ENCODE measurements at regions not wholly inside any gene's neighbourhood (a gene's known extent, or its start where the extent isn't known, plus 50 kb on each side); places are given as distances from the start of the nearest gene placed in this dataset.
A peak's percentile ranks its signal among the peaks of the same experiment; 100 is the strongest.

DNA sequence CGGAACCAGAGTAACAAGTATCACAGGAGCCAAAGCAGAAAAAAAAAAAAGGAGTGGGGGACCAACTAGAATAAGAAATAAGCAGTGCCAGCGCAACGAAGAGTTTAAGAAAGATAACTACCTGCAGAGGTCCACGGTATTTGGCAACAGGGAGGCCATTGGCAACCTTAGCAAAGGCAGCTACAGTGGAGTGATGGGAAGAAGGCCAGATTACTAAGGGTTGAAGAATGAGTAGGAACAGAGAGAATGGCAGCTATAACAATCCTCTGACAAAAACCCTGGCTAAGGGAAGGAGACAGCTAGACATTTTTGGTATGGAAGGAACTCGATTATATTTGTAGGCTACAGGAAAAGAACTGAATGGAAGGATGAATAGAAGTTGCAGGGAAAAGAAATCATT lies 93.4 kb upstream of the DMAC1 start:
- DNase-seq (ENCODE audit: low spot score): no peak
- peak; percentile 48 for ATAC-seq (ENCODE audit: low FRiP score)
- TF ChIP-seq, protein P1, sequence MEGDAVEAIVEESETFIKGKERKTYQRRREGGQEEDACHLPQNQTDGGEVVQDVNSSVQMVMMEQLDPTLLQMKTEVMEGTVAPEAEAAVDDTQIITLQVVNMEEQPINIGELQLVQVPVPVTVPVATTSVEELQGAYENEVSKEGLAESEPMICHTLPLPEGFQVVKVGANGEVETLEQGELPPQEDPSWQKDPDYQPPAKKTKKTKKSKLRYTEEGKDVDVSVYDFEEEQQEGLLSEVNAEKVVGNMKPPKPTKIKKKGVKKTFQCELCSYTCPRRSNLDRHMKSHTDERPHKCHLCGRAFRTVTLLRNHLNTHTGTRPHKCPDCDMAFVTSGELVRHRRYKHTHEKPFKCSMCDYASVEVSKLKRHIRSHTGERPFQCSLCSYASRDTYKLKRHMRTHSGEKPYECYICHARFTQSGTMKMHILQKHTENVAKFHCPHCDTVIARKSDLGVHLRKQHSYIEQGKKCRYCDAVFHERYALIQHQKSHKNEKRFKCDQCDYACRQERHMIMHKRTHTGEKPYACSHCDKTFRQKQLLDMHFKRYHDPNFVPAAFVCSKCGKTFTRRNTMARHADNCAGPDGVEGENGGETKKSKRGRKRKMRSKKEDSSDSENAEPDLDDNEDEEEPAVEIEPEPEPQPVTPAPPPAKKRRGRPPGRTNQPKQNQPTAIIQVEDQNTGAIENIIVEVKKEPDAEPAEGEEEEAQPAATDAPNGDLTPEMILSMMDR (IDR thresholded peaks at IDR 0.05): no peak

DNA sequence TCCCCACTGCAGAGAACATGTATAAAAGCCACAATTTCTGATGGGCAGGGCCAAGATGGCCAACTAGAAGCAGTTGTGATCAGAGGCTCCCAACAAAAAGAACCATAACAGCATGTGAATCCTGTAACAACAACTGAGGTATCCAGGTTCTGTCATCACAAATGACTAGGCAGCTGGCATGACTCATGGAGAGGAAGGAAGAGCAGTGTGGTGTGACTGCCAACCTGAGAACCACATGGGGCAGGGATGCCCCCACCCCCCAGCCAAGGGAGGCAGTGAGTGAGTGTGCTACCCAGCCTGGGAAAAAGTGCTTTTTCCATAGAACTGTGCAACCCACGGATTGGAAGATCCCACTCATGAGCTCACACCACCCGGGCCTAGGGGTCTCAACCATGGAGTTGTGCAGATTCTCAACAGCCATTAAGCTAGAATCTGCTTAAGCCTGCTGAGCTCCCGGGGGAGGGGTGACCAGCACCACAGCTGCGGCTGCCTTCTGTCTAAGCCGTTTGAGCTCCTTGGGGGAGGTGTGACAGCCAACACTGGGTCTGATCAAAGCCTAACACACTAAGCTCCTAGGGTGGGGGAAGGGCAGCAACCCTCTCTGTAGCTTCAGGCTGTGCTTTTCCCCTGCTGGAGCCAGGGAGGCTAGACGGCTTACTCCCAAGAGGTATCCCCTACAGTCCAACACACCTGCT lies 80.1 kb upstream of the DMAC1 start:
- ATAC-seq (ENCODE audit: low FRiP score): no peak
- TF ChIP-seq, protein P1 (IDR thresholded peaks at IDR 0.05): no peak
- no peak for DNase-seq (ENCODE audit: low spot score)

DNA sequence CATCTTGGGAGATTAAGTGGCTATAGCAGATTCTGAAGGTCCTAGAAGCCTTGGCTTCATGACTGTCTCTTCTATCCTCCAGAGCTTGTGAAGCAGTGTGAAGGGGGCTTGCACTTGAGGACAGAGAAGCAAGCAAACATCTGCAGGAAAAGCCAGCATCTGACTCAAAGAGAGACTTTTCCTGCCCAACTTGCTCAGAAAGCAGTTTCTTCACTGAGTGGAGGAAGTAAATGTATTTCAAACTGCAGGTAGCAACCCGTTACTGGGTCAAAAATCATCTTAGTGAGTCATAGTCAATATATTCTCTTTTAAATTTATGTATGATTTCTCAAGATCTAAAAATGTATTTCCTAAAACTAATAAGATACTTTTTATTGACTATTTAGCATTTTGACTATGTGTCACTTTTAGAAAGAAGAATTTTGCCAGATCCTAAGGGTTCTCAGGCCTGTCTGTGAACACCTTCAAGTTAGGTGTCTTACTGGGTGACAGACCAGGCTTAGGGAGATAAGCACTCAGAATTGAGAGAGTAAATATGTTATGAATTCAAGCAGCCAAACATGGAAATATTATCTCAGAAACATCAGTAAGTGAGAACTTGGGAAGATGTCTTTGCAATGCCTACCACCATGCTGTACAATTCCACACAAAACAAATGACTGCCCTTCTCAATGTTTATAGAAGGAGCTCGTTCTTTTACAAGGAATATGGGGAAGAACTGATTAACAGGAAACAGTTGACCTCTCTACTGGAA lies 72.6 kb upstream of the DMAC1 start:
- ATAC-seq (ENCODE audit: low FRiP score) (no peak), DNase-seq (ENCODE audit: low spot score) (no peak)
- TF ChIP-seq, protein P1 (IDR thresholded peaks at IDR 0.05): no peak

DNA sequence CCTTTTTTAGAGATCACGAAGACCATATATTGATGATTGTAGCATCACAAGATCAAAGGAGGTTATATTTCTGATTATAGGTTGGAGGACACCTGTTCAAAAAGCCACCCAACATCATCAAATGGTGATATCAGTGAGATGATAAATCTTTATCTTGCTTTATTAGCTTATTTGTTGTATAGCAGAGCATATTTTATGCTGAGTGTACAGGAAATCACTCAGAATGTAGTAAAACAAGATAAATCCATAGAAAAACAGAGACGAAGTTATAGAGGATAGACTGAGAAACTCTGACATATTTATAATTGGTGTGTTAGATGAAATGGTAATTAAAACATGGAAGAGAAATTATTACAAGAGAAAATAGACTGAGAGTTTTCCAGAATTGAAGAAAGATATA lies 69.8 kb upstream of the DMAC1 start:
- TF ChIP-seq, protein P1 (IDR thresholded peaks at IDR 0.05): no peak
- ATAC-seq (ENCODE audit: low FRiP score) (no peak), DNase-seq (ENCODE audit: low spot score) (no peak)

DNA sequence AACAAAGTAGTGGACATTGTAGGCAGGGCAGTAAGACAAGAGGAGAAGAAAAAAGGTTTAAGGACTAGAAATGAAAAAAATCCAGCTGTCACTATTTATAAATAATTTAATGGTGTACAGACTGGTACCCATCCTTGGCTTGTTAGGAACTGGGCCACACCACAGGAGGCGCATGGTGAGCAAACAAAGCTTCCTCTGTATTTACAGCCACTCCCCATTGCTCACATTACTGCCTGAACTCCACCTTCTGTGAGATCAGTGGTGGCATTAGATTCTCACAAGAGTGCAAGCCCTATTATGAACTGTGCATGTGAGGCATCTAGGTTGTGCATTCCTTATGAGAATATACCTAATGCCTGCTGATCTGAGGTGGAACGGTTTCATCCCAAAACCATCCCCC lies 62.6 kb upstream of the DMAC1 start:
- TF ChIP-seq, protein P1 (IDR thresholded peaks at IDR 0.05): no peak
- ATAC-seq (ENCODE audit: low FRiP score) (no peak), DNase-seq (ENCODE audit: low spot score) (no peak)

DNA sequence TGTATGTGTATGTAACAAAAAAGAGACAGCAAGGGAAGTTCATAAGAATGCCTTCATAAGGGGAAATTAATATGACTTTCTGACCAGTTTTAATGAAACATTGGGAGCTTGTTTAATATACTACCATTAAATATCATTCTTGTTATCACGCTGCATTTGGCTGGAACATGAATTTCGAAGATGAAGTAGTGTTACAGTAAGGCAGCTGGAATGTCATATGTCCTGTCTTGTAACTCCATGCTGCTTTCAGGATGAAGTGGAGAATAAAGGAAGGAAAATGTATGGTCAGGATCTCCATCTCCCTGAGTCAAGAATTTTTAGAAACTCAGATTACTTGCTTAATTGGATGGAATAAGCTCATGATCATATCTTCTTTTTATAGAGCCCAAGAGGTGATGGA lies 61.5 kb upstream of the DMAC1 start:
- TF ChIP-seq, protein P1 (IDR thresholded peaks at IDR 0.05): no peak
- DNase-seq (ENCODE audit: low spot score) (no peak), ATAC-seq (ENCODE audit: low FRiP score) (no peak)

DNA sequence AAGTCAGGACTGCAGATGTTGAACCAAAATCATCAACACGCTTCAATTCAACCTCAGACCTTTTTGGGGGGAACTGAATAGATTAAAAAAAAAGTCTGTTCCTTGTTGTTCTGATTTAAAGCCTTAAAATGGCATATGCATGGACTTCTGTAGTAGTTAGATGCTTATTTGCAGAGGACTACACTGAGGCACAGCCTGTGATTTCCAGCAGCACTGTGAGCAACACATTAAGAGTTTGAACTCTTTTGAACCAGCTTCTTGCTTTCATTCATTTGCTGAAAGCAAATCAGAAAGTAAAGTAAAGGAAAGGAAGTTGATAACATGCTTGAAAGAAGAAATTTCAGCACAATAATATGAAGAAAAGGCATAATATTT lies 60.7 kb upstream of the DMAC1 start:
- no peak for ATAC-seq (ENCODE audit: low FRiP score)
- DNase-seq (ENCODE audit: low spot score): no peak
- TF ChIP-seq, protein P1 (IDR thresholded peaks at IDR 0.05): no peak
